ENCODE measurements at regions not wholly inside any gene's neighbourhood (a gene's known extent, or its start where the extent isn't known, plus 50 kb on each side); places are given as distances from the start of the nearest gene placed in this dataset.

GRCh38 chr6:108779536-108780275 is 68.5 kb upstream of the ARMC2 start:
- no peak for DNase-seq

- no peak for DNase-seq
Measured at GRCh38 chr6:108780784-108781183, 67.4 kb upstream of the ARMC2 start.

- DNase-seq: peak; percentile 59
Measured at GRCh38 chr6:108781419-108782100, 66.7 kb upstream of the ARMC2 start.

GRCh38 chr6:108782179-108783041 is 65.8 kb upstream of the ARMC2 start:
- DNase-seq: peak; percentile 87

- no peak for DNase-seq
Measured at GRCh38 chr6:108785653-108786052, 62.6 kb upstream of the ARMC2 start.

GRCh38 chr6:108788416-108788815 is 59.8 kb upstream of the ARMC2 start:
- DNase-seq: no peak

GRCh38 chr6:108789475-108789874 is 58.7 kb upstream of the ARMC2 start:
- no peak for DNase-seq

- DNase-seq: no peak
Measured at GRCh38 chr6:108791700-108792099, 56.5 kb upstream of the ARMC2 start.

GRCh38 chr6:108793516-108794251 is 54.5 kb upstream of the ARMC2 start:
- DNase-seq: no peak

- no peak for DNase-seq
Measured at GRCh38 chr6:108795122-108795521, 53.1 kb upstream of the ARMC2 start.

GRCh38 chr6:108795814-108796213 is 52.4 kb upstream of the ARMC2 start:
- DNase-seq: no peak

GRCh38 chr6:108796875-108797274 is 51.3 kb upstream of the ARMC2 start:
- DNase-seq: no peak

GRCh38 chr6:108797951-108798669 is 50.1 kb upstream of the ARMC2 start:
- no peak for DNase-seq
